HuH-7 (cell line): ENCODE measurements at regions not wholly inside any gene's neighbourhood (a gene's known extent, or its start where the extent isn't known, plus 50 kb on each side); places are given as distances from the start of the nearest gene placed in this dataset.
"Not testable (repeated sequence)": the region's sequence is repeated elsewhere in the genome, so short reads cannot be mapped to it uniquely, and the experiment has no call there.

Source experiments
- DNase-seq: peaks from one replicate; pipeline ENCODE4 v3.0.0; 2011; ENCODE audit warnings: low spot score

- no peak for DNase-seq
Observed at GRCh38 chr4:60359746-60360367, 840.3 kb upstream of the ADGRL3 start.

GRCh38 chr4:60365176-60365575 lies 835.0 kb upstream of the ADGRL3 start:
- DNase-seq = no peak

- no peak for DNase-seq
Observed at GRCh38 chr4:60366661-60367060, 833.5 kb upstream of the ADGRL3 start.

- DNase-seq = no peak
Observed at GRCh38 chr4:60368986-60369385, 831.1 kb upstream of the ADGRL3 start.

GRCh38 chr4:60378010-60378409 lies 822.1 kb upstream of the ADGRL3 start:
- no peak for DNase-seq

- DNase-seq = no peak
Observed at GRCh38 chr4:60384516-60384915, 815.6 kb upstream of the ADGRL3 start.

GRCh38 chr4:60389633-60390032 lies 810.5 kb upstream of the ADGRL3 start:
- no peak for DNase-seq

GRCh38 chr4:60396341-60397049 lies 803.6 kb upstream of the ADGRL3 start:
- DNase-seq = no peak

GRCh38 chr4:60400593-60400992 lies 799.5 kb upstream of the ADGRL3 start:
- DNase-seq = no peak

GRCh38 chr4:60404027-60404426 lies 796.1 kb upstream of the ADGRL3 start:
- DNase-seq = no peak

GRCh38 chr4:60422439-60422838 lies 777.7 kb upstream of the ADGRL3 start:
- no peak for DNase-seq

- not testable (repeated sequence) for DNase-seq
Observed at GRCh38 chr4:60423573-60424184, 776.4 kb upstream of the ADGRL3 start.

- no peak for DNase-seq
Observed at GRCh38 chr4:60432911-60433310, 767.2 kb upstream of the ADGRL3 start.

- no peak for DNase-seq
Observed at GRCh38 chr4:60443068-60443467, 757.1 kb upstream of the ADGRL3 start.

- no peak for DNase-seq
Observed at GRCh38 chr4:60443796-60444195, 756.3 kb upstream of the ADGRL3 start.

GRCh38 chr4:60450054-60450453 lies 750.1 kb upstream of the ADGRL3 start:
- DNase-seq = no peak

GRCh38 chr4:60452266-60452665 lies 747.9 kb upstream of the ADGRL3 start:
- no peak for DNase-seq

GRCh38 chr4:60455380-60455779 lies 744.7 kb upstream of the ADGRL3 start:
- no peak for DNase-seq

GRCh38 chr4:60461551-60461950 lies 738.6 kb upstream of the ADGRL3 start:
- DNase-seq = no peak

- DNase-seq = no peak
Observed at GRCh38 chr4:60463857-60464502, 736.1 kb upstream of the ADGRL3 start.

- DNase-seq = no peak
Observed at GRCh38 chr4:60482921-60483351, 717.2 kb upstream of the ADGRL3 start.

GRCh38 chr4:60485276-60485675 lies 714.9 kb upstream of the ADGRL3 start:
- DNase-seq = no peak
